GM12864 (cell line): ENCODE measurements at regions not wholly inside any gene's neighbourhood (a gene's known extent, or its start where the extent isn't known, plus 50 kb on each side); places are given as distances from the start of the nearest gene placed in this dataset.

Experiments used
- DNase-seq: peaks from one replicate; pipeline ENCODE4 v3.0.0-alpha.2; 2011; ENCODE audit warnings: low read depth
- H3K4me3 ChIP-seq: 2 replicates; pipeline ENCODE4 v1.5.1; 2011; ENCODE audit warnings: mild to moderate bottlenecking, low read depth, low read length, control low read depth
- CTCF ChIP-seq: IDR thresholded peaks from 2 replicates; pipeline ENCODE4 v1.5.1; 2011; ENCODE audit warnings: low read depth, mild to moderate bottlenecking, moderate library complexity, low read length, control low read depth, inconsistent platforms; ENCODE audit errors: missing control alignments

GRCh38 chr3:6120786-6121185 lies 740.1 kb upstream of the GRM7 start:
- H3K4me3 ChIP-seq = no peak overlapping the region
- no peak for DNase-seq
- no peak for TF ChIP-seq CTCF

DNA sequence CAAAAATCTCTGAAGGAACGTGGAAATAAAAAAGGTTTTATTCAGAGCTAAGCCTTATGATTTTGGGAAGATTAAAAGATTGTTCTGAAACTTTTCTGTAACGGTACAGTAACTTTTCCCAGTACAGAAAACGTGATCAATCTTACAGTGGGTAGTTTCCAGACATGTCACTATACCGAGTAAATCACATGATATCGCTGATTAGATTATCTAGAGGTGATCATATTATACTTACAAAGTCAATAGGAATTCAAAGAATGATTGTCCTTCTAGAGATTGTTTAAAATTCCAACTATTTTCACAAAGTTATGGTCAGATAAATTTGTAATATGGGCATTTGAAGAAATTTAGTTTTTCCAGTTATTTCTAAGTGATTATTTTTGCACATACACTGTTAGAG lies 736.0 kb upstream of the GRM7 start:
- H3K4me3 ChIP-seq = no peak overlapping the region
- no peak for DNase-seq
- TF ChIP-seq CTCF = no peak

- DNase-seq = no peak
- H3K4me3 ChIP-seq = no peak overlapping the region
- no peak for TF ChIP-seq CTCF
Measured at GRCh38 chr3:6125520-6125919, 735.4 kb upstream of the GRM7 start.

DNA sequence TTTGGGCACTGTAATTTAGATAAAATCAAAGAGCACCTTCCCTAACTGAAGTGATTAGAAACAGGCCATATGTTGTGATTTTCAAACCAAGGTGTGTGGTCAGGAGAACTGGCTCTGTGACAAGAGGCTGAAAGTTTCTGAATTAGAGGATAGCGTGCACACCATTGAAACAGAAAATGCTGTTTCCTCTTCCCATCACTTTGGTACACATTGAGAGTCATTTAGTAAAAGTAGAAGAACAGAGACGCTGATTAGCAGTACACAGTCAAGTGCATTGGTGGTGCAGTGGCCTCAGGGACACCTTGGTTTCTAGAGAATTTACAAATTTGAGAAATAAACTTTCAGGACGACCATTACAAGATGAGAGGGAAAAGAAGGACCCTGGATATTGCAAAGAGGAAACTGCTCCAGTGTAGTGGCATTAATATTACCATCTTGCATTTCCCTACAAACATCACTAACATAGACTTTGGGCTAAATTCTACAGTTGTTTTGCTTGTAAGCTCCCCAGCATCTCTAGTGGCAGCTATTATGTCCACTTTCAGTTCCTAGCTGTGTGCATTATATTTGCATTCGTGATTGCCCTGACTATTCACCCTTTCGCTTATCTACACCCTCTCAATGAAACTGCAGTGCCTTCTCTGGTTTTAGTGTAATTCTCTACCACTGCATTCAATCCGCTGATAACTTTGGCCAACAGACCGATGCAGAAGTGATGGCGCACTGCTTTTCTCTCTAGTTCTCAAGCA lies 728.1 kb upstream of the GRM7 start:
- no peak for DNase-seq
- TF ChIP-seq CTCF = no peak
- no peak overlapping the region for H3K4me3 ChIP-seq

GRCh38 chr3:6142707-6143106 lies 718.2 kb upstream of the GRM7 start:
- no peak overlapping the region for H3K4me3 ChIP-seq
- TF ChIP-seq CTCF = no peak
- DNase-seq = no peak

- no peak for DNase-seq
- TF ChIP-seq CTCF = no peak
- no peak overlapping the region for H3K4me3 ChIP-seq
Measured at GRCh38 chr3:6147883-6148282, 713.0 kb upstream of the GRM7 start.

DNA sequence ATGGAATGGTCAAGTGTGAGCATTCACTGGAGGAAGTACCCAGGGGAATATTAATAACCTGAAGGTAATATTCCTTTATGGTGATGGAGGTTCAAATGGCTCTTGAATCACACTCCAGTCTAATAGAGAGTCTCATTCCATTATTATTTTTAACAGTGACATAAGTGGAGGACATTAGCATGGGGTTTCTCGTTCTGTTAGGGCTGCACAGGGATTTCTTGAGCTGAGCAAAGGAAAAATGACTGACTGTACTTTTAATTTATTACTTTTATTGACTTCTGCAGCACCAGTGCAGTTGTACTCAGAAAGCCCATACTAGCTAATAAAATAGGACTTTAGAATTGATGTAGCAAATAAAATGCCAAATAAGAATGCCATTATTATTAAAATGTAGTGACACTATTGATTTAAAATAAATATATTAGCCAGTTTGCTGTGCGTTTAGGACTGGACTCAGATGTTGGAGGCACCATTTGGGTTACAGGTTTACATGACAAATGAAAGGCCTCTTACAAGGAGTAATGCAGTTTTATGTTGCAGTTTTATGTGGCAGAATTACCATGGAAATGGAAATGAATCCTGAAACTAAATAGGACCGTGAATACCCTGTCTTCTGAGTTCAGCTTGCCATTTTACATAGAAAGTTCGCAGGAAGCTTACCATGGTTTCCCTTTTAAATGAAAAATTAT lies 705.1 kb upstream of the GRM7 start:
- no peak for DNase-seq
- no peak for TF ChIP-seq CTCF
- H3K4me3 ChIP-seq = no peak overlapping the region
